ENCODE measurements at regions not wholly inside any gene's neighbourhood (a gene's known extent, or its start where the extent isn't known, plus 50 kb on each side); places are given as distances from the start of the nearest gene placed in this dataset.

DNA sequence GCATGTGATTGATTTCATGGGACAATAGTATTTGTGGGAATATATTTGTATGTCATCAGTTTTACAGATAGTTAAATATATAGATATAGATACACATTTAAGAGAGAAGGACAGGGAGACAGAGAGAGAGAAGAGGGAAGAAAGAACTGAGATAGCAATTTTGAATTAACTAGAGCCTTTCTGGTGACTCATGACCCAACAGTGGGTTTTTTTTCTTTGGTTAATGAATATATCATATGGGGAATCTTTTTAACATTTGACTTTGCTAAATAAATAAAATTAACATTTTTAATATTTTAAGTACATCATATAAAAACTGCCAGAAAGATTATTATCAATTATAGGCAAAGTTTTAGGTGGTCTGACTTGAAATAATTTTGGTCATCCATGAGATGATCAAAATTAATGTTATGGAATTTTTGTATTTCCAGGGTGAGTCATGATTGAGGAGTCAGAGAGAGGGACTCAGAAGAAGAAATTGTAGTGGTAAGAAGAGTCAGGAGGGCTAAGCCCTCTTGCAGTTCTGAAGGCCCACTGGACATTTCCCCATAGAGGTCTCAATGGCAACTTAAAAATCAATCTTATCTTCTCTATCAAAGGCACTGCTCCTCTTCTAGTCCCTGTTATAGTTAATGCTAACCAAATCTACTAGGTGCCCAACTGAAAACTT lies 508.1 kb upstream of the MAP3K7 start:
- TF ChIP-seq, protein P1, sequence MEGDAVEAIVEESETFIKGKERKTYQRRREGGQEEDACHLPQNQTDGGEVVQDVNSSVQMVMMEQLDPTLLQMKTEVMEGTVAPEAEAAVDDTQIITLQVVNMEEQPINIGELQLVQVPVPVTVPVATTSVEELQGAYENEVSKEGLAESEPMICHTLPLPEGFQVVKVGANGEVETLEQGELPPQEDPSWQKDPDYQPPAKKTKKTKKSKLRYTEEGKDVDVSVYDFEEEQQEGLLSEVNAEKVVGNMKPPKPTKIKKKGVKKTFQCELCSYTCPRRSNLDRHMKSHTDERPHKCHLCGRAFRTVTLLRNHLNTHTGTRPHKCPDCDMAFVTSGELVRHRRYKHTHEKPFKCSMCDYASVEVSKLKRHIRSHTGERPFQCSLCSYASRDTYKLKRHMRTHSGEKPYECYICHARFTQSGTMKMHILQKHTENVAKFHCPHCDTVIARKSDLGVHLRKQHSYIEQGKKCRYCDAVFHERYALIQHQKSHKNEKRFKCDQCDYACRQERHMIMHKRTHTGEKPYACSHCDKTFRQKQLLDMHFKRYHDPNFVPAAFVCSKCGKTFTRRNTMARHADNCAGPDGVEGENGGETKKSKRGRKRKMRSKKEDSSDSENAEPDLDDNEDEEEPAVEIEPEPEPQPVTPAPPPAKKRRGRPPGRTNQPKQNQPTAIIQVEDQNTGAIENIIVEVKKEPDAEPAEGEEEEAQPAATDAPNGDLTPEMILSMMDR (IDR thresholded peaks at IDR 0.05): no peak
- Histone ChIP-seq H3K9me3 (no peaks in the 10 kb centered on the region), H3K36me3 (no peaks in the 10 kb centered on the region)

DNA sequence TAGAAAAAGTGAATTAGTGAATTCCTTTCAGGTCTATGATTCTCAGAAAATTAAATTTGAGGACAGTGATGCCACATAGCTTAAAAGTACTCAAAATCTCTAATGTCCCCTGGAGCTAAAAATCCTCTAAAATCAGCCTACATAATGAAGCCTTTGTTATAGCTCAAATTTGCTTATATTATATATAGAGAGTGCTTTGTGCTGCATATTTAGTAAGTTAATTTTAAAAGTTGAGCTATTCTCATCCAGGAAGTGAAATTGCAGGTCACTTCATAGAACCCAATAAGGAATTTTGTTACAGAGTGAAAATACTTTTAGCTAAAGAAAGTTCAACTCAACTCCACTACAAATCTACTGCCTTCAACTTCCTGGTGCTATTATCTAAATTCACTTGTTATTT lies 507.5 kb upstream of the MAP3K7 start:
- Histone ChIP-seq H3K9me3 (no peaks in the 10 kb centered on the region), H3K27ac (no peak overlapping the region), H3K36me3 (no peaks in the 10 kb centered on the region), H3K27me3 (no peaks in the 10 kb centered on the region), H3K4me3 (no peak overlapping the region), H3K4me1 (no peaks in the 10 kb centered on the region)
- TF ChIP-seq, protein P1 (IDR thresholded peaks at IDR 0.05): no peak
- ATAC-seq (no peak), DNase-seq (no peak)
- intact Hi-C loops (cut with DNase I): no loop called here

More for the DNA sequence above, 508.1 kb upstream of the MAP3K7 start:
- no peak overlapping the region for H3K4me3 ChIP-seq
- DNase-seq (no peak), ATAC-seq (no peak)
- H3K4me1 ChIP-seq: no peaks in the 10 kb centered on the region
- no peak overlapping the region for H3K27ac ChIP-seq
- intact Hi-C loops (cut with DNase I): no loop called here
- no peaks in the 10 kb centered on the region for H3K27me3 ChIP-seq

DNA sequence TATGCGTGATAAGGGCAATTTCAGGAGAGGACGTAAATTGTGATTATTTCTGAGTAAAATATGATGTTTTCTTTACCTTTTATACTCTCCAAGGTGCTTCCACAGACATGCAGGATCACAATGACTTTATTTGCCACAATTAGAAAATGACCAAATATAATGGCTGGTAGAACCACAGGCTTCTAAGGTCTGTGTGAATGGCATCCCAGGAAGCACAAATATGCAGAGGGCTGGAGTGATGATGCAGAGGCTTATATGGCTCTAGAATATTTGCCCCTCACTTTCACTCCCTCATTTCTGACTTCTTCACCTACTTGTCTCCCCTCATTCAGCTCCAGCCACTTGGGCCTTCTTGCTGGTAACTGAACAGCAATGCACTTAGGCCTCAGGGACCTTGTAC lies 502.1 kb upstream of the MAP3K7 start:
- TF ChIP-seq, protein P1 (IDR thresholded peaks at IDR 0.05): no peak
- DNase-seq (no peak), ATAC-seq (no peak)
- Histone ChIP-seq H3K36me3 (no peaks in the 10 kb centered on the region), H3K4me3 (no peak overlapping the region), H3K9me3 (no peaks in the 10 kb centered on the region), H3K27me3 (no peaks in the 10 kb centered on the region), H3K27ac (no peak overlapping the region), H3K4me1 (no peaks in the 10 kb centered on the region)
- intact Hi-C loops (cut with DNase I): no loop called here

DNA sequence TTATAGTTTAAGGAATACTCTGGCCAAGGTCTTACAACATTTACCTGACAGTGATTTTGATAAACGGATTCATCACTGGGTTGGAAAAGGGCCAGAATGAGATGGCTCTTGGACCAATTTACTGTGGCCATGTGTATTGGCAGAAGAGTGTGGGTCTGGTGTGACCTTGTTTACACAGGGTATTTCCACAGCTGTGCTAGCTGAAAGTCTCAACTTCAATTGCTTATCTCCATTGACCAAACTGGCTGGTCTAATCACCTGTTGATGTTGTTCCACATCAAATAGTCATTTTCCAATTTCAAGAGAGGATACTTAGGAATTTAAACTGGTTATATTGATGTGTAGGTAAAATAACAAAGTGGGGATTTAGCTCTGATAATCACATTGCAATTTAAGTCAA lies 501.6 kb upstream of the MAP3K7 start:
- no peak overlapping the region for H3K27ac ChIP-seq
- no peak for ATAC-seq
- no peaks in the 10 kb centered on the region for H3K4me1 ChIP-seq
- no peak for DNase-seq
- TF ChIP-seq, protein P1 (IDR thresholded peaks at IDR 0.05): no peak
- intact Hi-C loops (cut with DNase I): no loop called here
- no peaks in the 10 kb centered on the region for H3K27me3 ChIP-seq
- H3K36me3 ChIP-seq: no peaks in the 10 kb centered on the region
- H3K4me3 ChIP-seq: no peak overlapping the region
- no peaks in the 10 kb centered on the region for H3K9me3 ChIP-seq

DNA sequence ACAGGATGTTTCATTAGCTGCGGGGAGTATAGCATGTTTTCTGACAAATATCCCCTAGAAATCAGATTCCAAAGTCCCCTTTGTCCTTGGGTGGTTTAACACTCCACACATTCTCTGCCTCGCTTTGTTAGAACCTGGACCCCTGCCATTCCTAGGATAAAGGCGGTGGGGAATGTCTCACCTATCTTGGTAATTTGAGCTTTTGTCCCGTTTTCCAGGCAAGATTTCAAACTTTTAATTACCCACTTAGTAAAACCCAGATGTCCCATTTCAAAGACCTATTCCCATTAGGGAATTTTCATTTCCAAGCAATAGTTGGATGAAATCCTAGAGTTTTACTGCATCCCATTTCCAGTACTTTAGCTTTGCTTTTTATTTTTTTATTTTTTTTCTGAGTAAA lies 501.0 kb upstream of the MAP3K7 start:
- intact Hi-C loops (cut with DNase I): no loop called here
- no peaks in the 10 kb centered on the region for H3K9me3 ChIP-seq
- no peaks in the 10 kb centered on the region for H3K27me3 ChIP-seq
- no peaks in the 10 kb centered on the region for H3K36me3 ChIP-seq
- DNase-seq: no peak
- H3K4me3 ChIP-seq: no peak overlapping the region
- H3K27ac ChIP-seq: no peak overlapping the region
- TF ChIP-seq, protein P1 (IDR thresholded peaks at IDR 0.05): no peak
- no peaks in the 10 kb centered on the region for H3K4me1 ChIP-seq
- ATAC-seq: no peak

DNA sequence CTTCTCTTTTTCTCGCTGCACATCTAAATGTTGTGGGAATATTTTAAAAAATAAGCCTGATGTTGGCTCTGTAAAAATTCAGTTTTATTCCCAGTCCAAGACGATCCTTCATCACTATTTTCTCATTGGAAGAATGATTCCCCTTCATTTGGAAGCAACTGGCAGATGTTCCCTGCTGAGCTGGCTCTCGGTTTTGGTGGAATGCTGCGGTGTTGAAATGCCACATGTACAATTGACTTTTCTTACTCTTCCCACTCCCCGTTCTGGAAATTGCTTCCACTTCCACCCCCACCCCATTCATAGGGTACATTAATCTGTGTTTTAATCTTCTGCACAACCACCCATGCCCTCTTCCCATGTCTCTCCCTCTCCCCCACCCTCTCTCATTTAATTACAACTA lies 496.3 kb upstream of the MAP3K7 start:
- no peak overlapping the region for H3K27ac ChIP-seq
- TF ChIP-seq, protein P1 (IDR thresholded peaks at IDR 0.05): no peak
- no peak overlapping the region for H3K4me3 ChIP-seq
- H3K36me3 ChIP-seq: no peaks in the 10 kb centered on the region
- H3K4me1 ChIP-seq: no peaks in the 10 kb centered on the region
- intact Hi-C loops (cut with DNase I): no loop called here
- no peak for DNase-seq
- H3K9me3 ChIP-seq: no peaks in the 10 kb centered on the region
- ATAC-seq: no peak
- H3K27me3 ChIP-seq: no peaks in the 10 kb centered on the region

Data from upper lobe of right lung (tissue), 1 donor.